HG02571 (cell line): ENCODE measurements at regions not wholly inside any gene's neighbourhood (a gene's known extent, or its start where the extent isn't known, plus 50 kb on each side); places are given as distances from the start of the nearest gene placed in this dataset.
"Not testable (repeated sequence)": the region's sequence is repeated elsewhere in the genome, so short reads cannot be mapped to it uniquely, and the experiment has no call there.

Source experiments
- ATAC-seq: cut with Tn5 transposase; IDR thresholded peaks from one replicate; pipeline ENCODE4 v1.9.1; 2021; ENCODE audit warnings: mild to moderate bottlenecking, moderate library complexity; ENCODE audit not compliant: unreplicated experiment

DNA sequence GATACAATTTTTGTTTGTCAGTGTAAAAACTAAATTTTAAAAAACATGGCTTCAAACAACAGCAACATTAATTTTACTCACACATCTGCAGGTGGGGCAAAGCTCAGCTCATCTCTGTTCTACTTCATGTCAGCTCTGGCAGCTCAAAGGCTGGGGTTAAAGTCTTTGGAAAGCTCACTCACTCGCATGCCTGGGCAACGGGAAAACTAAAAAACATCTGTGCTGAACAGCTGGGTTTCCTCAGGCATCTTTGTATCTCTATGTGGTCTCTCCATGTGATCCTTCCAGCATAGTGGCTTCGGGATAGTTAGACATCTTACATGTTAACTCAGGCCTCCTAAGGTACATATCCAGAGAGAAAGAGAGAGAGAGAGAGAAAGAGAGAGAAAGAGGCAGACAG, 499.6 kb downstream of the RFPL4B start:
- no peak for ATAC-seq

DNA sequence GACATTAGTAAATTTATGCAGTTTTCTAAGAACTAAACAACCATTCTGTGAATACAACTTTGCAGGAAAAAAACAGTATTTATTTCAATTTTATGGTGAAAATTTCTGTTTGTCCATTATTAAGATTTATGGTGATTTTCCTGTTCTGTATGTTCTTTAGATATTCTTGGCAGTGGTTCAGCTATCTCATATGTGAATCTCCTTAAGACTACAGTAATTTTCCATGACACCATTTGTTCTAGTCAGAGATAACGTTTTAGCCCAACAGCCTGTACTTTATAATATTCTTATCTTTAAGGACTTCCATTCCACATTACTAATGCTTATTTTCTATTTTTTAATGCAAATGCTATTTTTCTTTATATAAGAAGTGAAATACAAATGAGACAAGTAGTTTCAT, 504.0 kb downstream of the RFPL4B start:
- ATAC-seq = no peak

DNA sequence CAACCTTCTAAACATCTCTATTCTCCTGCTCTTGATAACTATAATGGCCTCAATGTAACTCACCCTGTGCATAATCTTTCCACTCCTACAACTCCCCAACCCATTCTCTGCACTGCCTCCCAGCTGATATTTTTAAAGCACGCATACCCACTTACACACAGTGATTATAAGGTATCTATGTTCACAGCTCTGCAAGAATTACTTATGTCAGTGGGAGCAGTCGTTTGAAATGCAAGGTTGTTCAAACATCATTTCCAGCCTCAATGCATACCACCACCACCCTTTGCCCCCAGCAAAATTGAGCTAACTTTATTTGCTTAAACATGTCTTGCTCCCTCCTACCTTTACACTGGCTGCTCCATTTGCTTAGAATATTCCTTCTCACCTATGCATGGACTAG, 506.0 kb downstream of the RFPL4B start:
- ATAC-seq = no peak

DNA sequence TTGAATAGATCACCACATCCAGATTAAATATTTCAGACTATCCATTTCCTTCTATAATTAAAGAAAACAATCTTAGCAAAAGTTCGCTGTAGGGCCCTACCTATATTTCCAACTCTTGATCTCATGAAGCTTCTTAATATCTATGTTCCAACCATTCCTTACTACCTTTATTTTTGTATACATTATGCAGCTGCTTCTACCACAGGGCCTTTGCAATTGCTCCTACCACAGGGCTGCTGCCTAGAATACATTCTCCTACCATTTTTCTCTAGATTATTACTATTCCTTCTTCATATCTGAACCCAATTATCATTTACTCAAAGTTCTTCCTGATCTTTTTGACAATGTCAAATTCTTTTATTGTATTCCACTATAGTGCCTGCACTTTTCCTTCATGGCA, 516.6 kb downstream of the RFPL4B start:
- ATAC-seq = no peak

DNA sequence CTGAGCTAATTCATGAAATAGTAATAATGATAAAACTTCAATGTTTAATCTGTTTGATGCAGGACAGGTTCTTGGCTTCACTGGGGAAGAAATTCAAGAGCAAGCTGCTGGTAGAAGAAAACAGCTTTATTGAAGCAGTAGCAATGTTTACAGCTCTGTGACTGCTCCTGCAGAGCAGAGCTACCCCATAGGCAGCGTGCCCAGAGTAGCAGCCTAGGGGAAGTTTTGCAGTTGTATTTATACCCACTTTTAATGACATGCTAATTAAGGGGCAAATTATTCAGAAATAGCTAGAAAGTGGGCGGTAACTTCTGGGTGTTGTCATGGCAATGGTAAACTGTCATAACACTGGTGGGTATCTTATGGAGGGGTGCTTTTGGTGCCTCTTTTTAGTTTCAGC, 518.0 kb downstream of the RFPL4B start:
- no peak for ATAC-seq

DNA sequence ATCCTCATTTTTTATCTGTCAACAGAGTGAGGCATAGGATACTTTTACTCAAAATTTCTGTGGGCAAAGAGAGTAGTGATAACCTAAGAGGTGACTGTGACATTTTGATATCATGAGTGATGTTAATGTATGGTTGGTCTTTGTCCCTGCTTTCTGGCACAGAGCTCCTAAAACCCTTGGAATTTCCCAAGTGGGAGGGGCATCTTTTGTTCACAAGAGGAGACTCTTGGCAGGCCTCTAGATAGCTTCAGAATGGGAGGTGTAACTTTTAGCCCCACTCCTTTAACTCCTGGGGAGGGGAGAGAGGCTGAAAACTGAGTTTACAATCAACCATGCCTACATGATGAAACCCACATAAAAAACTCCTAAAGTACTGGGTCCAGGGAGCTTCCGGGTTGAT, 527.8 kb downstream of the RFPL4B start:
- no peak for ATAC-seq

DNA sequence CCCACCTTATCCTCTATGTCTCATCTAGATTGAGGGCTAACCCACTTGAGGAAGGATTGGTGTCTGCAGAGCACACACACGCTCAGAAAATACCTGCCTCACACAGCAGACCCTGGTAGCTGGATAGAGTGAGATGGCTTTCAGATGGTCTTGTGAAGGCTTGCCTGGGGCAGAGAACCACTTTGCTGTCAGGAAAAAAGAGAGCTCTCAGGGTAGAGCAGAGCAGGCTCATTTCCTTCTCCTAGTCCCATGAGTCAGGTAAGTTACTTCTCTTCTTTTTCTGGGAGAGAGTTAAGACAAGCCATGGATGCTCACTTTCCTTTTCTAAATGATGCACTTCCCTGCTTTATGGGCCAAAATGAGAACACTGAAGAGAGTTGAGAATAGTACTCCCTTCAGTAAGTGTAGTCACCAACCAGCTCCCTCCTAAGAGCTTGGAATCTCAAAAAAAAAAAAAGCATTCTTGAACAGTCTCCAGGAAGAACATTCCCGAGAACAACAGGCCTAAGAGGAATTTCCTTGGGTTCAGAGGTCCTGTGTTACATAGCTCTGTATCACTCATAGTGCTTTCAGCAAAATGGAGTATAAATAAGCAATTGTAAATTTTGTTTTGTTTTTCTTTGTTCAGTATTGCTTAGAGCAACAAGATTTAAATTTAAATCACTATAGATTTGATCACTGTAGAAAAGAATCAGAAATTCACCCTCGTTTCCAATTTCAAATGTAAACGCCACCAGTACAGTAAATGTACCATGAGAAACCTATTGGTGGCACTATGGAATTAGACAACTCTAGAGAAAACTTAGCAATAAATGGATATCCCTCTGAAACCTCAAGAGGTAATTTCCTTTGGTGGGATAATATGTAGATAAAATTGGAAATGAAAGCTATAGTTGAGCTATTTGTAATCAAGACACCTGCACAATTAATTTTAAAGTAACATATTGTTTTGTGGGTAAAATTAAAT, 530.3 kb downstream of the RFPL4B start:
- no peak for ATAC-seq

DNA sequence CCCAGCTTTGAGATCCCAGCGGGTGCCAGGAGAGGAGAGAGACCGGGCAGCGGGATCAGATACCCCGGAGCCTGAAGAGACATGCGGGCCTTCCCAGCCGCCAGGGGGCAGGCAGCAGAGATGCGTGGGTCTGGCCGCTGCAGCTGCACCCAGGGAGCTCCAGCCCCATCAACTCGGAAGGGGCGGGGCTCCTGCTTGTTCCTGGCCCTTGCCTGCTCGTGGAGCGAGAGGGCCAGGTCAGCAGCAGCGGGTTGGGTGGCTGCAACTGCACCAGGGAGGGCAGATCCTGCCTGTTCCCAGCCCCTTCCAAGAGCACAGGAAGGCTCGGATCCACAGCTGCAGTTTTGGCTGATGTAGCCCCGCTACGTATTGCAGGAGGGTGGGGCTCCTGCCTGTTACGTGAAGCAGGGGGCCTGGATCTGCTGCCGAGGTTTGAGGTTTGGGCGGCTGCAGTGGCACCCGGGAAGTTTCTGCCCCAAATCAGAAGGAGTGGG, 532.8 kb downstream of the RFPL4B start:
- ATAC-seq = no peak

DNA sequence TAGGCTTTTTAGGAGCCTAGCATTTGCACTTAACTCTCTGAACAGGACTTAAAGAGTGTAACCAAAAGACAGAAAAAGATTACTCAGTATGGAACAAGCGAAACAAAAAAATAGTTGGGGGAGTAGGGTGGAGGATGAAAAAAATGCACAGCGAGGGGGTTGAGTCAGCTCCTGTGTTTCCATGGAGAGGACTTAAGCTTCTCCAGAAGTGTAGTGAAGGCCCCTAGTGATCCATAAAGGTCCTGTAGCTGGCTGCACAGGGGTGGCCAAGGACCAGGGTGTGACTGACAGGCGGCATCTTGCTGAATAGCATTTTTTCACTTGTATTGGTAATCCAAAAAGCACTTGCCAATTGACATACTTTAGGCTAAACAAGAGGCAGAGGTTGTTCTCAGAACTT, 533.9 kb downstream of the RFPL4B start:
- ATAC-seq = no peak

DNA sequence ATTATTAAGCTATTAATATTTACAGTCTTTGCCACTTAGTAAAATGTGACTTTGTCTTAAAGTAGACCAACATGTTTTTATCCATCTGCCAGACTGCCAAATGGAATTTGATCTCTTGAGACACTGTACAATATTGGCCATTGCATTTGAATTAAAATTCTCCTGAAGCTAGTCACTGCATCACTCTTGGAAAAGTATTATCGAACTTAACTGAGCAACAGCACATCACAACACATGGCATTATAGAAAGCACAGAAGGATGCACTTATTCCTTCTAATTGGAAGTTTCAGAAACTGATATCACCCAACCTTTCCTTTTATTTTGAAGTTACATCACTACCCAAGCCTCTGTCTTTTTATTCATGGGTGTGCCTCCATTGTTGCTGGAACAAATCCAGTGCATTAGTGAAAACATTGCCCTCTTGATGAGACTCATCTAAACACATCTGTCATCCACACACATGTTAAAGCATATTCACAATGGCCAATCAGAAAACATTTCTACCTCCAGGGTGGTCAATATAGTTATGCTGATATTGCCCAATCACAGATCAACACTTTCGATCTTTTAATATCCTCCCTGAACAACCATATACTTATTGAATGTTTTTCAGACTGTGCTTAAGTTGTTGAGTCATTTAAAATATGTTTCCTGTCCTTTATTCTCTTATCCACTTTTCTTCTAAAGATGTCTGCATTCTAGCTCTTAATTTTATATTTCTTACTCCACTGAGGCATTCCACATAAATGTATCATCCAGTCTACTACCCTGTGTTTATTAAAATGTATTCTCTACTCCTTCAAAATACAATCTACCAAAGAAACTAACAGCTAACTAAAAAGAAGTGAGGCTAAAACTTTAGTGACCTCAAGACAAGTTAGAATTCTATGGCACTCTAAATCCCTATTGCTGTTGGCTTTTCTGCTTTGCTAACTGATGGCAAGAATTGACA, 535.0 kb downstream of the RFPL4B start:
- ATAC-seq = no peak

DNA sequence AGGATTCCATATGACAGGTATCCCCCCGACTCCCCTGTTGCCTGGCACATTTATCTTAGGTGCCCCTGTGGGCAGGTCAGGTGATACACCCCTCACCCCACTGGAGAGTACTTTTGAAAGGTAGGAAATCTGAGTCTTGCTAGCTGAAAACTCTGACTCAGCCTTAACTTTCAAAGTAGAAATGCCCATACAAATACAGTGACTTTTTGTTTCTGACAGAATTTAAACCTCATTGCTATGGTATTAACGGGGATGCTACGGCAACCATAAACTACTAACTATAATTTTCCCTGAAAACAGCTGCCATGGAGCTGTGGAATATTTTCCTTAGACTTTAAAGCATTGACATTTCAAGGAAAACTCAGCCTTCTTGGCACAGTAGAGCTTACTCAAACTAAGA, 536.0 kb downstream of the RFPL4B start:
- no peak for ATAC-seq

DNA sequence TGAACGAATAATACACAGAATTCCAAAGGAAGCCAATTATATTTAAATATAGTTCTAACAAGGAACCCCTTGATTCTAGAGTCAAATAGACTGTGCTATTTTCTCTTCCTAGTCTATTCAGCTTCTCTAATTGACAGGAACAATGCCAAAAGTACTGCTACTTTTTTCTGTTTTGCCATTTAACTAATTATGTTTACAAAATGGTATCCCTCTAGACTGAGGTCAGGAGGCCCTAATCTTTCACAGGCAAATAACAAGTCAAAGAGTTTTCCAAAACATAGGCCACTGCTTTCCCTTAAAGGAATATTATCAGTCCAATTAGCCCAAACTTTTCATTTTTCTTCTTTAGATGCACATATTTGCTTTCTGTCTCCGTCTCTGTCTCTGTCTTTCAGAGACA, 539.3 kb downstream of the RFPL4B start:
- ATAC-seq = no peak

DNA sequence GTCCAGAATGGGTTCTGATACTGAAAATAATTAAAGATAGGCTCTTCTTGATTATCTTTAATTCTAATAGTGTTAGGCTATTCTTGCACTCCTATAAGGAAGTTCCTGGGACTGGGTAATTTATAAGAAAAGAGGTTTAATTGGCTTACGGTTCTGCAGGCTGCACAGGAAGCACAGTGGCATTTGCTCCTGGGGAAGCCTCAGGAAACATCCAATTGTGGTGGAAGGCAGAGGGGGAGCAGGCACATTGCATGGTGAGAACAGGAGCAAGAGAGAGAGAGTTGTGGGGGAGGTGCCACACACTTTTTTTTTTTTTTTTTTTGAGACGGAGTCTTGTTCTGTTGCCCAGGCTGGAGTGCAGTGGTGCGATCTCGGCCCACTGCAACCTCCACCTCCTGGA, 540.3 kb downstream of the RFPL4B start:
- not testable (repeated sequence) for ATAC-seq

DNA sequence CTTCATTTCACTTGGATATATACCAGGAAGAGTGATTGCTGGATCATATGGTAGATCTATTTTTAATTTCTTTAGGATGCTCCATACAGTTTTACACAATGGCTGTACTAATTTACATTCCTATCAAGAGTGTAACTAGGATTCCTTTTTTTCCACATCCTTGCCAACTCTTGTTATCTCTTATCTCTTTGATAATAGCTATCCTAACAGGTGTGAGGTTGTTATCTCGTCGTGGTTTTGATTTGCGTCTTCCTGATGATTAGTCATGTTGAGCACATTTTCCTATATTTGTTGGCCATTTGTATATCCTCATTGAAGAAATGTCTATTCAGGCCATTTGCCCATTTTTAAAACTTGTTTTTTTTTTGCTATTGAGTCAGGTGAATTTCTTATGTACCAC, 552.4 kb downstream of the RFPL4B start:
- ATAC-seq = no peak

DNA sequence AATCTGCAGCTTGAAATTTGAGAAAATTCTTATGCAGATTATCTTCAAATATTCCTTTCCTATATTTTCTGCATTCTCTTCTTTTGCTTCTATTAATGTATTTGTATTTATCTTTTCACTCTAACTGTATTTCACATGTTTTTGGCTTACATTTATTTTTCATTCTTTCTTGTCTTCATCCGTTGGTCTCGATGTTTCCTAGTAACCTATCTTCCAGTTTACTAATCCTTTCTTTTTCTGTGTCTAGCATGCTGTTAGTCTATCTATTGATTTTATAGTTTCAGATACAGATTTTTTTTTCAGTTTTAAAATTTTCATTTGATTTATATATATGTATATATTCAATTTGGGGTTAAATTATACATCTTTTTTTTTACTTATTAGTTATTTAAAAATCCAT, 556.2 kb downstream of the RFPL4B start:
- no peak for ATAC-seq

DNA sequence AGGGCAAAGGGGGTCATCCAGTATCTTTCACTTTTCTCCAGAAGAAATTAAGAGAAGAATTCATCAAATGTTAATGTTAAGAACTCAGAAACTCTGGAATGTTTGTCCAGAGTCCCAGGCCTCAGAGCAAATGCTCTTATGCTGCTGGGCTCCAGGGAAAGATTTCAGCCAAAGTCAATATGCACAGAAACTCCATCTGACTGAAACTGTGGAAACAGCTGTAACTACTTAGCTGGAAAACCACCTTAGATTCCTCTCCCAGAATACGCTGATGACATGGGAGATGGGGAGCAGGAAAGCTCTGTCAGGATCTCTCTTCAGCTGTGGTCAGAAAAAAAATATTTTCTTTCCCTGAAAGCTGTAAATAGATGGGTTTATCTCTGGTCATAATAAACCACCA, 559.6 kb downstream of the RFPL4B start:
- no peak for ATAC-seq

DNA sequence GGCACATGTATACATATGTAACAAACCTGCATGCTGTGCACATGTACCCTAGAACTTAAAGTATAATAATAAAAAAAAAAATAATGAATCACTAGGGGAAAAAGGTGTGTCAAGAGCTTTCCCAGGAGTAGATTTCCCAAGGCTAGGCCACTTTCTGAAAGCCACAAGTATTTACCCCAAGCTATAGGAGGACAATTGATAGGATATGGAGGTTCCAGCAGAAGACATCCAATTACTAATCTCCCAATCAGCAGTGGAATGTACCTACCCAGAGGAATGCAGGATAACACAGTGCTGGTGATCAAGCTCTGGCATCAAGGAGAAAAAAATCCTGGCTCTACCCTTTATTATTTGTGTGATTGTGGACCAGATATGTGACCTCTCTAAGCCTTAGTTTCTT, 562.7 kb downstream of the RFPL4B start:
- no peak for ATAC-seq

DNA sequence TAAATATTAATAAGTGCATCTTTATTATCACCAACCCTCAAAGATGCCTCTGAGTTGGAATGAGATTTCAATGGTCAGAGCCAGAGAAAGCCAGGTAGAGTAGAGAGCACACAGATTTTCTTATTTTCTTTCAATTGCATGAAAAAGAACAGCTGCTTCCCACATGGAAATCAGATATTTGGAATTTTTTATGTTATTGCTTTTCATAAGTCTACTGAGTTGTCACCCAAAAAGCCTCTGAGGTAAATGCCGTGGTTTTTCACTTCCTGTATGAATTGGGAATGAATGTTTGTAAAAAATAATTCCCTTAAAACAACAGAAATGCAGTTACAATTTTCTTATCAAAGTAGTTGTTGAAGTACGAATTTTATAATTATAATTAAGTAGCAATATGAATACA, 563.1 kb downstream of the RFPL4B start:
- ATAC-seq = no peak

DNA sequence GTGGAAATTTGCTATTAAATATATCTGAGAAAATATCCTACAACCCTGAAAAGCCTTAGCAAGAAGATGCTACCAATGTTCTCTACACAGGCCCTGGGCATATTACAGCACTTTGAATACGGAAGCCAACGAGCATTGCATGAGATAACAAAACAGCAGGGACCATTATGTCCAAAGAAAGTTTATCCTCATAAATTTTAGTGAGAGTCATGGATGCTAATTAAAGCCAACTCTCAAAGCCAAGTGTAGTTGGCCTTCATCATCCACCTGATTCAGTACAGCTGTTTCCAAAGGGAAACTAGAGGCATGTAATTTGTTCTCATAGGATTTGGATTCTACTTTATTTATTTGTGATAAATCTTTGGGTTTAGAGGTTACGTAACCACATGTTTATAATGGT, 564.8 kb downstream of the RFPL4B start:
- no peak for ATAC-seq

DNA sequence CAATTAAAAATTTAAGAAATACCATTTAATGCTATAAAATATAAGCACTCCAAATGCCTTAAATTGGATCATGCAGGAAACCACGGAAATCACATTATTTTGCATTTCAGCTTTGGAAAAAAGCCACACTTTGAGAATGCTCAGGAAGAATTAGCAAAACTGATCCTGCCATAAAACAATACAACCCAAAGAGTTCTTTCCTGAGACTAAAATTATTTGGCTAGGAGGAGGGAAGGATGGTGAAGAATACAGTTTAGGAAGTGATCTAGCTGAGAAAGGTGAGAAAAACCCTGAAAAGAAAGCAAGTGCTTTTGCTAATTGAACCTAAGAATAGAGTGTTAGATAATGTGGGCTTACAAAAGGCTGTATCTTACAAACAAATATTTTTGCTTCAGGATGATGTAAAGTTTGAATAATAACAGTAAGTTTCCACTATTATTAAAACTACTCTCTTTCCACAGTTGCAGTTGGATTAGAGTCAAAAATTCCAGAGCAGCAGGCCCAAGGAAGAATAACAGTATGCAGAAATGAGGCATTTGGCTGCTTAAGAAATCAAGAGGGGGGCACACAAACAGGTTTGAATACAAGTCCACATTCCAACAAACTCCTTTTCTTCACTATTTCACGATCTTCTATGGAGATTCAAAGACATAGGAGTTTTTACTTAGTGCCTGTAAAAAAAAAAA, 565.4 kb downstream of the RFPL4B start:
- ATAC-seq = no peak

DNA sequence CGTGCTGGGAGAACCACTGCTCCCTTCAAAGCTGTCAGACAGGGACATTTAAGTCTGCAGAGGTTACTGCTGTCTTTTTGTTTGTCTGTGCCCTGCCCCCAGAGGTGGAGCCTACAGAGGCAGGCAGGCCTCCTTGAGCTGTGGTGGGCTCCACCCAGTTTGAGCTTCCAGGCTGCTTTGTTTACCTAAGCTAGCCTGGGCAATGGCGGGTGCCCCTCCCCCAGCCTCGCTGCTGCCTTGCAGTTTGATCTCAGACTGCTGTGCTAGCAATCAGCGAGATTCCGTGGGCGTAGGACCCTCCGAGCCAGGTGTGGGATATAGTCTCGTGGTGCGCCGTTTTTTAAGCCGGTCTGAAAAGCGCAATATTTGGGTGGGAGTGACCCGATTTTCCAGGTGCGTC, 572.6 kb downstream of the RFPL4B start:
- not testable (repeated sequence) for ATAC-seq
